ENCODE measurements at regions not wholly inside any gene's neighbourhood (a gene's known extent, or its start where the extent isn't known, plus 50 kb on each side); places are given as distances from the start of the nearest gene placed in this dataset.
A peak's percentile ranks its signal among the peaks of the same experiment; 100 is the strongest.

- TF ChIP-seq CTCF (conservative IDR thresholded peaks at IDR 0.05; ENCODE audit: low read depth in 2 of 2) (no peak), POLR2AphosphoS5 (IDR thresholded peaks at IDR 0.05; ENCODE audit: low read depth) (no peak), EZH2phosphoT487 (IDR thresholded peaks at IDR 0.05; ENCODE audit: unreplicated experiment) (no peak), STAT1 (IDR thresholded peaks at IDR 0.05; ENCODE audit: unreplicated experiment) (no peak)
Measured at GRCh38 chr4:64784125-64784524, 374.9 kb upstream of the TECRL start (continued).

- no peak overlapping the region for H3K4me3 ChIP-seq
- H2AFZ ChIP-seq: no peak overlapping the region
- no peaks in the 10 kb centered on the region for H4K20me1 ChIP-seq (replicated peaks; ENCODE audit: insufficient read depth)
- Mint-ChIP-seq H3K27ac (no peak overlapping the region), H3K27me3 (ENCODE audit: insufficient read depth, low read depth, poor library complexity) (peaks cover 7% of the 10 kb centered on the region), H3K36me3 (ENCODE audit: low read depth) (peaks cover 3% of the 10 kb centered on the region; the same call in 2 of the 3 replicates), H3K4me1 (peaks cover 23% of the 10 kb centered on the region), H3K9me3 (no peaks in the 10 kb centered on the region), H3K4me3 (no peak overlapping the region)
- no peak overlapping the region for H3K4me2 ChIP-seq
- peak; percentile 69 to 93 for TF ChIP-seq CTCF (conservative IDR thresholded peaks at IDR 0.05; ENCODE audit: low read depth in 2 of 2)
- no peak for TF ChIP-seq JUNB (IDR thresholded peaks at IDR 0.05; ENCODE audit: unreplicated experiment)
- TF ChIP-seq NANOG (IDR thresholded peaks at IDR 0.05; ENCODE audit: borderline replicate concordance): no peak
- TF ChIP-seq EZH2phosphoT487 (IDR thresholded peaks at IDR 0.05; ENCODE audit: unreplicated experiment): no peak
- no peak for TF ChIP-seq EZH2 (IDR thresholded peaks at IDR 0.05; ENCODE audit: low read depth, unreplicated experiment)
- no peak for TF ChIP-seq POLR2AphosphoS5 (IDR thresholded peaks at IDR 0.05; ENCODE audit: low read depth)
- H3K27ac ChIP-seq (ENCODE audit: low read depth): no peak overlapping the region
- DNase-seq (ENCODE audit: low spot score) (peak; percentile 49), ATAC-seq (no peak)
- no peaks in the 10 kb centered on the region for H3K79me2 ChIP-seq (replicated peaks; ENCODE audit: insufficient read depth)
- H3K27me3 ChIP-seq (ENCODE audit: insufficient read depth): no peaks in the 10 kb centered on the region
- no peaks in the 10 kb centered on the region for H3F3A ChIP-seq (replicated peaks; ENCODE audit: low read depth)
- no peaks in the 10 kb centered on the region for H3K36me3 ChIP-seq (ENCODE audit: insufficient read depth)
- H3K4me1 ChIP-seq (ENCODE audit: insufficient read depth): peaks cover 16% of the 10 kb centered on the region
- peaks cover 3% of the 10 kb centered on the region for H3K9me2 ChIP-seq (ENCODE audit: insufficient read depth)
Measured at GRCh38 chr4:64781737-64782326, 372.6 kb upstream of the TECRL start.

- Mint-ChIP-seq H3K4me3 (no peak overlapping the region), H3K27ac (peak overlapping the region; percentile 78), H3K9me3 (no peaks in the 10 kb centered on the region), H3K4me1 (peaks cover 23% of the 10 kb centered on the region), H3K36me3 (ENCODE audit: low read depth) (peaks cover 3% of the 10 kb centered on the region; the same call in 2 of the 3 replicates), H3K27me3 (ENCODE audit: insufficient read depth, low read depth, poor library complexity) (peaks cover 7% of the 10 kb centered on the region)
- Histone ChIP-seq H3K36me3 (ENCODE audit: insufficient read depth) (no peaks in the 10 kb centered on the region), H2AFZ (peak overlapping the region; percentile 45; the same call in 1 of the 2 replicates), H3K27me3 (ENCODE audit: insufficient read depth) (no peaks in the 10 kb centered on the region), H3K27ac (ENCODE audit: low read depth) (peak overlapping the region; percentile 29; the same call in 1 of the 2 replicates), H3K4me1 (ENCODE audit: insufficient read depth) (peaks cover 16% of the 10 kb centered on the region), H3K4me3 (no peak overlapping the region), H4K20me1 (replicated peaks; ENCODE audit: insufficient read depth) (no peaks in the 10 kb centered on the region), H3K79me2 (replicated peaks; ENCODE audit: insufficient read depth) (no peaks in the 10 kb centered on the region), H3K9me2 (ENCODE audit: insufficient read depth) (peaks cover 3% of the 10 kb centered on the region), H3K4me2 (no peak overlapping the region), H3F3A (replicated peaks; ENCODE audit: low read depth) (no peaks in the 10 kb centered on the region)
- ATAC-seq (no peak), DNase-seq (ENCODE audit: low spot score) (no peak)
- no peak for TF ChIP-seq ZNF114 (CRISPR knock-in tag; IDR thresholded peaks at IDR 0.05)
- no peak for TF ChIP-seq NANOG (IDR thresholded peaks at IDR 0.05; ENCODE audit: borderline replicate concordance)
- no peak for TF ChIP-seq CREB1 (CRISPR knock-in tag; IDR thresholded peaks at IDR 0.05; ENCODE audit: low read depth)
- no peak for TF ChIP-seq EZH2 (IDR thresholded peaks at IDR 0.05; ENCODE audit: low read depth, unreplicated experiment)
- TF ChIP-seq EZH2phosphoT487 (IDR thresholded peaks at IDR 0.05; ENCODE audit: unreplicated experiment): no peak
- no peak for TF ChIP-seq STAT1 (IDR thresholded peaks at IDR 0.05; ENCODE audit: unreplicated experiment)
Measured at GRCh38 chr4:64780664-64781063, 371.4 kb upstream of the TECRL start.

Measured in GM23338 (cell line).